Fibroblast of pulmonary artery (primary cell): ENCODE measurements at regions not wholly inside any gene's neighbourhood (a gene's known extent, or its start where the extent isn't known, plus 50 kb on each side); places are given as distances from the start of the nearest gene placed in this dataset.

Source experiments
- DNase-seq: peaks from one replicate; pipeline ENCODE4 v3.0.0-alpha.2; 2010; ENCODE audit warnings: low read depth
- H3K4me3 ChIP-seq: replicated peaks from 2 replicates; pipeline ENCODE4 v1.5.1; 2011; ENCODE audit warnings: low read depth, mild to moderate bottlenecking, control low read depth, low read length, moderate library complexity
- CTCF ChIP-seq: IDR thresholded peaks from 2 replicates; pipeline ENCODE4 v1.5.1; 2011; ENCODE audit warnings: mild to moderate bottlenecking, control low read depth, low read length, inconsistent platforms; ENCODE audit errors: missing control alignments

- no peak for DNase-seq
- TF ChIP-seq CTCF, result no peak
- H3K4me3 ChIP-seq, result no peak overlapping the region
These were observed 60.2 kb upstream of the COMTD1 start for GRCh38 chr10:75295868-75296441.

GRCh38 chr10:75294866-75295701 lies 59.3 kb upstream of the COMTD1 start:
- DNase-seq, result peak; percentile 82
- H3K4me3 ChIP-seq, result peak overlapping the region; percentile 53

GRCh38 chr10:75294518-75294865 lies 58.7 kb upstream of the COMTD1 start:
- no peak for TF ChIP-seq CTCF
- no peak for DNase-seq
- peak overlapping the region; percentile 53 for H3K4me3 ChIP-seq

More at GRCh38 chr10:75294866-75295701, 59.3 kb upstream of the COMTD1 start:
- TF ChIP-seq CTCF, result no peak

GRCh38 chr10:75294031-75294437 lies 58.3 kb upstream of the COMTD1 start:
- TF ChIP-seq CTCF, result no peak
- no peak overlapping the region for H3K4me3 ChIP-seq
- no peak for DNase-seq

GRCh38 chr10:75293446-75293820 lies 57.7 kb upstream of the COMTD1 start:
- no peak for TF ChIP-seq CTCF
- no peak for DNase-seq
- H3K4me3 ChIP-seq, result no peak overlapping the region

- TF ChIP-seq CTCF, result no peak
- no peak for DNase-seq
- H3K4me3 ChIP-seq, result no peak overlapping the region
These were observed 57.2 kb upstream of the COMTD1 start for GRCh38 chr10:75292794-75293445.

- DNase-seq, result no peak
- H3K4me3 ChIP-seq, result no peak overlapping the region
- no peak for TF ChIP-seq CTCF
These were observed 56.0 kb upstream of the COMTD1 start for GRCh38 chr10:75291805-75292204.
